NOMO-1 (cell line): ENCODE measurements at regions not wholly inside any gene's neighbourhood (a gene's known extent, or its start where the extent isn't known, plus 50 kb on each side); places are given as distances from the start of the nearest gene placed in this dataset.
"Not testable (repeated sequence)": the region's sequence is repeated elsewhere in the genome, so short reads cannot be mapped to it uniquely, and the experiment has no call there.

Experiments
- DNase-seq, 2 experiments: peaks; one replicate each; lab custom pipeline; 2025; ENCODE audit not compliant: unreplicated experiment in 2 of 2; lab: John Stamatoyannopoulos, UW

- no peak for DNase-seq
Observed at GRCh38 chr21:16454399-16454798, 724.6 kb downstream of the USP25 start.

GRCh38 chr21:16455526-16455925, 725.7 kb downstream of the USP25 start:
- DNase-seq, result no peak

- no peak for DNase-seq
Observed at GRCh38 chr21:16455978-16456377, 726.2 kb downstream of the USP25 start.

DNA sequence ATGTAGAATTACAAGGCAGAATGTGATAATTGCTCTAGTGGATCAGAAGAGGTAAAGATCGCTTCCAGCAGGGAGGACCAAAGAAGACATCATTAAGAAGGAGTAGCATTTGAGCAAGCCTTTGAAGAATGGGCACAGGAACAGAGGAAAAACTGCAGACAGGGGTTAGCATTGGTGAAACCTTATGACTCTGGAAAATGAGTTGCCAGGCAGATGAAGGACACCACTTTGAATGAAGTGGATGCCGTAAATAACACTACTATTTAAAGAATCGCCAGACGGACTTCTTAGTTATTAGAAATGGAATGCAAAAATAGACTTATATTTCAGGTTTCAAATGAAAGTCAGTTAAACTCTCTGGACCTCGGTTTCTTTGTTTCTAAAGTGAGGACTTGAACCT, 727.7 kb downstream of the USP25 start:
- no peak for DNase-seq

GRCh38 chr21:16460936-16461335, 731.2 kb downstream of the USP25 start:
- no peak for DNase-seq

DNA sequence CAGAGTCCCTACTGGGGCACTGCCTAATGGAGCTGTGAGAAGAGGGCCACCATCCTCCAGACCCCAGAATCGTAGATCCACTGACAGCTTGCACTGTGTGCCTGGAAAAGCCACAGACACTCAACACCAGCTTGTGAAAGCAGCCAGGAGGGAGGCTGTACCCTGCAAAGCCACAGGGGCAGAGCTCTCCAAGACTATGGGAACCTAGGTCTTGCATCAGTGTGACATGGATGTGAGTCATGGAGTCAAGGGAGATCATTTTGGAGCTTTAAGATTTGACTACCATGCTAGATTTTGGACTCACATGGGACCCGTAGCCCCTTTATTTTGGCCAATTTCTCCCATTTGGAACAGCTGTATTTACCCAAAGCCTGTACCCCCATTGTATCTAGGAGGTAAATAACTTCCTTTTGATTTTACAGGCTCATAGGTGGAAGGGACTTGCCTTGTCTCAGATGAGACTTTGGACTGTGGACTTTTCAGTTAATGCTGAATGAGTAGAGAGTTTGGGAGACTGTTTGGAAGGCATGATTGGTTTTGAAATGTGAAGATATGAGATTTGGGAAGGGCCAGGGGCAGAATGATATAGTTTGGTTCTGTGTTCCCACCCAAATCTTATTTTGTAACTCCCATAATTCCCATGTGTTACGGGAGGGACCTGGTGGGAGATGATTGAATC, 734.6 kb downstream of the USP25 start:
- DNase-seq, result not testable (repeated sequence)

- no peak for DNase-seq
Observed at GRCh38 chr21:16468184-16468583, 738.4 kb downstream of the USP25 start.

GRCh38 chr21:16473988-16474387, 744.2 kb downstream of the USP25 start:
- no peak for DNase-seq

GRCh38 chr21:16476056-16476825, 746.5 kb downstream of the USP25 start:
- no peak for DNase-seq

- no peak for DNase-seq
Observed at GRCh38 chr21:16488042-16488441, 758.3 kb downstream of the USP25 start.

GRCh38 chr21:16492356-16492755, 762.6 kb downstream of the USP25 start:
- no peak for DNase-seq

- no peak for DNase-seq
Observed at GRCh38 chr21:16492892-16493291, 763.1 kb downstream of the USP25 start.

- DNase-seq, result no peak
Observed at GRCh38 chr21:16496609-16497008, 766.8 kb downstream of the USP25 start.

DNA sequence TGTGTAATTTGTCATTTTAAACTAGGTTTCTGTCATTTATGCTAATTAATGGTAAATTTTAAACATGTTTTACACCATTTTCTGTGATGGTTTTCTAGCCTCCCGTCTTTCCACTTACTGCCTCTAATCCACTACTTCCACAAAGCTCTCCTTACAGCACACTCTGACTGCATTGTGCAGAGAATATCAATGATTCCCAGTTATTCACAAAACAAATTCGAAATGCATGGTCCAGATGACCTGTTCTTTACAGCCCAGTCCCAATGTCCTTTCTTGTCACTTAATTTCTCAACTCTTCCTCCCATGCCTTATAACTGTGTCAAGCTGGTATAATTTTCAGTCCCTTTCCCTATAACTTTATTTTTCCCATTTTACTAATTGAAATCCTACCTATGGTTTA, 770.5 kb downstream of the USP25 start:
- no peak for DNase-seq

DNA sequence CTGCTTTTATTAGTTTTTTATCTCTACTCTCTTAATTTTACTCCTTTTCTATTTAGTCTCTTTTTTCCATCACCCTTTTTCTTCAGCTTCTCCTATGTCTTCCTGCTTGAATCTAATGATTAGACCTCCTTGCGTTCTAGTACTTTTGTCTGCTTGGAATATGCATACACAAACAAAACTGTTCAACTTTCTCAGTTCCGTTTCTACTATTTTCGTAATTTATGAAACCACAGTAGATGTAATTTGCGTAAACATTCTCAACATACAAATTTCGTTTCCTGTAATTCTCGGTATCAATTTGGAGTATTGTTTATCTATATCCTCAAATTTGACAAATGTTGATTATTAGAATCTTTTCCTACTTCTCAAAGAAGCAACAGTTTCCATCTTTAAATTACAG, 772.5 kb downstream of the USP25 start:
- no peak for DNase-seq

- no peak for DNase-seq
Observed at GRCh38 chr21:16502897-16503296, 773.1 kb downstream of the USP25 start.

DNA sequence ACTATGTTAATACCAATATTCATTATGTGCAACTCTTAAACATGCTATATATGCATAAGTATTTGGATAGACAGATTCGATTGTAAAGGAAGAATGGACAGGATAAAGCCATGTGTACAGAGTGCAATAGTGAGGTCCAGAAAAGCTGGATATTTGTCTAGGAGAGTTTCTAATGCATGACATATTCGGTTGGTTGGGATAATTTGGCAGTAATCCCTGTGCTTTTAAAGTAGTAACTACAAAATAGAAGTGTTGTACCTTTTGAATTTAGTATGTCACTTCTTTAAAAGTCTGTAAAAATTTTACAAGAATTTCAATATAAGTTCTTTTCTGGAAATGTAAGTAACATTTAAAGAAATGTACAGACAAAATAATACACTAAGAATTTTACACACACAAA, 774.5 kb downstream of the USP25 start:
- no peak for DNase-seq

GRCh38 chr21:16504766-16505165, 775.0 kb downstream of the USP25 start:
- no peak for DNase-seq

- DNase-seq, result no peak
Observed at GRCh38 chr21:16509476-16509875, 779.7 kb downstream of the USP25 start.

- DNase-seq, result no peak
Observed at GRCh38 chr21:16514316-16514715, 784.5 kb downstream of the USP25 start.

DNA sequence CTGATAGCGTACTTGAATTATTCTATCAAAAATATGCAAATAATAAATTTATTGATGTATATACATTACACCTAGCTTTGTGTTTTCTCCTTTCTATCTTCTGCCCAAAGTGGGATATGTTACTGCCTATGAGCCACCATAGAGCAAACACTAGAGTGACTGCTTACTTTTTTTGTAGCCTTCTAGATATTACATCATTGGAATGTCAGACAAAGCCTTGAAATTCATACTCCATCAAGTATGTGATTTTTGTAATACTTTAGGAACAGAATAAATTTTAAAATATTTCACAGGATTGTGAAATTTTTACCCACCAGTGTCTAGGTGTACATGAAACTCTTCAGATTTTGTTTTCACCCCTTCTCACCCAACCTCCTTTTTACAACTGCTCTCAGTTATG, 787.6 kb downstream of the USP25 start:
- no peak for DNase-seq

- DNase-seq, result no peak
Observed at GRCh38 chr21:16519036-16519435, 789.3 kb downstream of the USP25 start.
